ENCODE measurements at regions not wholly inside any gene's neighbourhood (a gene's known extent, or its start where the extent isn't known, plus 50 kb on each side); places are given as distances from the start of the nearest gene placed in this dataset.

- Mint-ChIP-seq H3K27ac (no peak overlapping the region), H3K27me3 (ENCODE audit: insufficient read depth) (no peaks in the 10 kb centered on the region), H3K4me3 (no peak overlapping the region), H3K4me1 (ENCODE audit: low read depth) (no peaks in the 10 kb centered on the region; the same call in 1 of the 2 replicates), H3K36me3 (ENCODE audit: low read depth) (no peaks in the 10 kb centered on the region), H3K9me3 (peaks cover 8% of the 10 kb centered on the region; the same call in 1 of the 2 replicates)
- no peak for DNase-seq
- TF ChIP-seq CTCF (IDR thresholded peaks at IDR 0.05): no peak
Observed at GRCh38 chr1:56411484-56412180, 167.7 kb downstream of the PLPP3 start.

GRCh38 chr1:56411021-56411420 is 168.3 kb downstream of the PLPP3 start:
- no peak overlapping the region for H3K4me3 Mint-ChIP-seq
- peaks cover 8% of the 10 kb centered on the region; the same call in 1 of the 2 replicates for H3K9me3 Mint-ChIP-seq
- TF ChIP-seq CTCF (IDR thresholded peaks at IDR 0.05): no peak
- DNase-seq: no peak
- no peaks in the 10 kb centered on the region for H3K27me3 Mint-ChIP-seq (ENCODE audit: insufficient read depth)
- H3K27ac Mint-ChIP-seq: no peak overlapping the region
- H3K36me3 Mint-ChIP-seq (ENCODE audit: low read depth): no peaks in the 10 kb centered on the region
- H3K4me1 Mint-ChIP-seq (ENCODE audit: low read depth): no peaks in the 10 kb centered on the region; the same call in 1 of the 2 replicates

- Mint-ChIP-seq H3K4me1 (ENCODE audit: low read depth) (no peaks in the 10 kb centered on the region; the same call in 1 of the 2 replicates), H3K27me3 (ENCODE audit: insufficient read depth) (no peaks in the 10 kb centered on the region), H3K4me3 (no peak overlapping the region), H3K36me3 (ENCODE audit: low read depth) (no peaks in the 10 kb centered on the region), H3K9me3 (peaks cover 8% of the 10 kb centered on the region; the same call in 1 of the 2 replicates), H3K27ac (no peak overlapping the region)
- no peak for TF ChIP-seq CTCF (IDR thresholded peaks at IDR 0.05)
- no peak for DNase-seq
Observed at GRCh38 chr1:56410405-56410804, 169.0 kb downstream of the PLPP3 start.

- peak; percentile 23; the same call in 1 of the 2 replicates for TF ChIP-seq CTCF (IDR thresholded peaks at IDR 0.05)
- H3K4me1 Mint-ChIP-seq (ENCODE audit: low read depth): no peaks in the 10 kb centered on the region; the same call in 1 of the 2 replicates
- no peak for DNase-seq
- H3K36me3 Mint-ChIP-seq (ENCODE audit: low read depth): no peaks in the 10 kb centered on the region
- no peak overlapping the region for H3K4me3 Mint-ChIP-seq
- no peak overlapping the region for H3K27ac Mint-ChIP-seq
- no peaks in the 10 kb centered on the region; the same call in 1 of the 2 replicates for H3K27me3 Mint-ChIP-seq (ENCODE audit: insufficient read depth)
- H3K9me3 Mint-ChIP-seq: peaks cover 7% of the 10 kb centered on the region; the same call in 1 of the 2 replicates
Observed at GRCh38 chr1:56409112-56409691, 170.2 kb downstream of the PLPP3 start.

GRCh38 chr1:56406821-56407220 is 172.5 kb downstream of the PLPP3 start:
- no peaks in the 10 kb centered on the region; the same call in 1 of the 2 replicates for H3K27me3 Mint-ChIP-seq (ENCODE audit: insufficient read depth)
- no peak for DNase-seq
- H3K27ac Mint-ChIP-seq: no peak overlapping the region
- no peaks in the 10 kb centered on the region for H3K36me3 Mint-ChIP-seq (ENCODE audit: low read depth)
- no peaks in the 10 kb centered on the region for H3K9me3 Mint-ChIP-seq
- no peak overlapping the region for H3K4me3 Mint-ChIP-seq
- TF ChIP-seq CTCF (IDR thresholded peaks at IDR 0.05): no peak
- H3K4me1 Mint-ChIP-seq (ENCODE audit: low read depth): no peaks in the 10 kb centered on the region; the same call in 1 of the 2 replicates
